ENCODE measurements at regions not wholly inside any gene's neighbourhood (a gene's known extent, or its start where the extent isn't known, plus 50 kb on each side); places are given as distances from the start of the nearest gene placed in this dataset.

DNA sequence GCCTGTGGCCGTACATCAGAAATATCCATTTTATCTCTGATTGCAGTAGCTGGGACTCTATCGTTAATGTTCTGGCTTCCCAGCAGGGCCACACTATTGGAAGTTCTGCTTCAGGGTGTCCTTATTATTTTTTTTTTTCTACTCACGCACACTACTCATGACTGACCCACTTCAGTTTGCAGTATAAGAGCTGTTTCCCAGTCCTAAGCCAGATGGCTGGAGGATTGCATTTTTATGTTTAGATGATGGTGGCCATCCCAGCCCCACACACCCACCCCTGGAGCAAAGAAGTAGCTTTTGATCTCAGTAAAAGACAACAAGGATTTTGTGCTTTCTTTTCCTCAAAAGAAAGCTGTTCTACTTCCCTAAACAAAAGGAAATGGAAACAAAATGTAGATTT, 557.0 kb upstream of the GALNTL6 start:
- TF ChIP-seq, protein P1, sequence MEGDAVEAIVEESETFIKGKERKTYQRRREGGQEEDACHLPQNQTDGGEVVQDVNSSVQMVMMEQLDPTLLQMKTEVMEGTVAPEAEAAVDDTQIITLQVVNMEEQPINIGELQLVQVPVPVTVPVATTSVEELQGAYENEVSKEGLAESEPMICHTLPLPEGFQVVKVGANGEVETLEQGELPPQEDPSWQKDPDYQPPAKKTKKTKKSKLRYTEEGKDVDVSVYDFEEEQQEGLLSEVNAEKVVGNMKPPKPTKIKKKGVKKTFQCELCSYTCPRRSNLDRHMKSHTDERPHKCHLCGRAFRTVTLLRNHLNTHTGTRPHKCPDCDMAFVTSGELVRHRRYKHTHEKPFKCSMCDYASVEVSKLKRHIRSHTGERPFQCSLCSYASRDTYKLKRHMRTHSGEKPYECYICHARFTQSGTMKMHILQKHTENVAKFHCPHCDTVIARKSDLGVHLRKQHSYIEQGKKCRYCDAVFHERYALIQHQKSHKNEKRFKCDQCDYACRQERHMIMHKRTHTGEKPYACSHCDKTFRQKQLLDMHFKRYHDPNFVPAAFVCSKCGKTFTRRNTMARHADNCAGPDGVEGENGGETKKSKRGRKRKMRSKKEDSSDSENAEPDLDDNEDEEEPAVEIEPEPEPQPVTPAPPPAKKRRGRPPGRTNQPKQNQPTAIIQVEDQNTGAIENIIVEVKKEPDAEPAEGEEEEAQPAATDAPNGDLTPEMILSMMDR (IDR thresholded peaks at IDR 0.05; ENCODE audit: low read length) = no peak
- no peak for TF ChIP-seq EZH2 (IDR thresholded peaks at IDR 0.05; ENCODE audit: borderline replicate concordance, low read length)

All from OCI-LY1 (cell line).